OCI-LY3 (cell line): ENCODE measurements at regions not wholly inside any gene's neighbourhood (a gene's known extent, or its start where the extent isn't known, plus 50 kb on each side); places are given as distances from the start of the nearest gene placed in this dataset.

Experiments
- H2AFZ ChIP-seq: fragments of 200-600, 300-600 bp; shearing (Covaris generic); 2 replicates; pipeline ENCODE4 v1.6.0; 2014; ENCODE audit warnings: antibody characterized with exemption, low read depth, low read length
- H3K27ac ChIP-seq: fragments of 200-600, 300-600 bp; sonication (generic); 2 replicates; pipeline ENCODE4 v1.5.1; 2014; ENCODE audit warnings: mild to moderate bottlenecking, low read length, moderate library complexity, mixed read lengths
- H3K27me3 ChIP-seq: fragments of 200-600, 300-600 bp; sonication (generic); 2 replicates; pipeline ENCODE4 v1.6.1; 2014; ENCODE audit warnings: low read depth, low read length, mixed read lengths
- H3K36me3 ChIP-seq: fragments of 200-600, 300-600 bp; sonication (generic); replicated peaks from 2 replicates; pipeline ENCODE3; 2014; ENCODE audit warnings: low read depth, low read length, mixed read lengths
- H3K4me1 ChIP-seq: fragments of 300-600, 200-600 bp; sonication (generic); 2 replicates; pipeline ENCODE4 v1.6.1; 2014; ENCODE audit warnings: low read length, mixed read lengths
- H3K4me2 ChIP-seq: fragments of 200-600, 300-600 bp; sonication (generic); 2 replicates; pipeline ENCODE4 v1.6.1; 2014; ENCODE audit warnings: low read length, mixed read lengths
- H3K4me3 ChIP-seq: fragments of 300-600, 200-600 bp; sonication (generic); 2 replicates; pipeline ENCODE4 v1.5.1; 2014; ENCODE audit warnings: antibody characterized with exemption, mild to moderate bottlenecking, low read length, moderate library complexity
- H3K79me2 ChIP-seq: fragments of 300-600, 200-600 bp; shearing (Covaris generic); 2 replicates; pipeline ENCODE4 v1.6.1; 2014; ENCODE audit warnings: mild to moderate bottlenecking, low read length, mixed read lengths
- H3K9ac ChIP-seq: fragments of 300-600, 200-600 bp; shearing (Covaris generic); 2 replicates; pipeline ENCODE4 v1.6.0; 2014; ENCODE audit warnings: mild to moderate bottlenecking, low read length, moderate library complexity
- H3K9me3 ChIP-seq: fragments of 200-600, 300-600 bp; shearing (Covaris generic); 2 replicates; pipeline ENCODE4 v1.6.1; 2014; ENCODE audit warnings: low read length, mixed read lengths; ENCODE audit not compliant: insufficient read depth
- H4K20me1 ChIP-seq: fragments of 200-600, 300-600 bp; sonication (generic); 2 replicates; pipeline ENCODE4 v1.6.1; 2016; ENCODE audit warnings: low read length, mixed read lengths; ENCODE audit not compliant: insufficient read depth
- CTCF ChIP-seq: fragments of 200-600, 300-600 bp; sonication (generic); IDR thresholded peaks from 2 replicates; pipeline ENCODE4 v1.5.1; 2014; ENCODE audit warnings: antibody characterized with exemption, low read length, low read depth
- EZH2phosphoT487 ChIP-seq: fragments of 200-600 bp; shearing (Covaris generic); IDR thresholded peaks from 2 replicates; pipeline ENCODE4 v1.6.1; 2018; ENCODE audit warnings: antibody characterized with exemption, mixed run types, low read depth

DNA sequence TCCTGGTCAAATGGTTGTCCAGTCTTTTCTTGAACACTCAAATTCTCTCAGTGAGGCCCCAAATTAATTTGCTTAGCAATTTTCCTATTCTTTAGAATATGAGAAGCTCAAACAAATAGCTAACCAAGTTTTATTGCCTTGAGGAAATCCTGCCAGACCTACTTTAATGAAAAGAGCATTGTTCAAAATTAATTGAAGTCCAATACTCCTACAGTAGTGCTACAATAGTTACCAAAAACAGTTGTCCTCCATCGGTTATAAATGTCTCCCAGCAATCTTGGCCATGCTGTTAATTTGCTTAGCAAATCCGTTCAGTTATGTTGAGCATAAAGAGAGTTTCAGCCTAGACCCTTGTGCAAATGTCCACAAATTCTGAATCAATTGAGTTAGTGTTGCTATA is 112.9 kb downstream of the MAB21L3 start:
- H3K4me2 ChIP-seq = no peak overlapping the region
- H3K27me3 ChIP-seq = no peaks in the 10 kb centered on the region
- no peaks in the 10 kb centered on the region for H3K36me3 ChIP-seq
- peaks cover 34% of the 10 kb centered on the region for H3K4me1 ChIP-seq
- no peak for TF ChIP-seq CTCF
- no peak for TF ChIP-seq EZH2phosphoT487
- H3K79me2 ChIP-seq = no peaks in the 10 kb centered on the region
- H2AFZ ChIP-seq = no peak overlapping the region
- H3K9ac ChIP-seq = no peak overlapping the region
- no peak overlapping the region for H3K4me3 ChIP-seq
- H3K27ac ChIP-seq = peak overlapping the region; percentile 32; the same call in 1 of the 2 replicates
- H4K20me1 ChIP-seq = no peaks in the 10 kb centered on the region
- H3K9me3 ChIP-seq = no peaks in the 10 kb centered on the region

- H3K4me1 ChIP-seq = peaks cover 34% of the 10 kb centered on the region
- no peaks in the 10 kb centered on the region for H3K27me3 ChIP-seq
- H4K20me1 ChIP-seq = no peaks in the 10 kb centered on the region
- H3K9me3 ChIP-seq = no peaks in the 10 kb centered on the region
- H3K4me2 ChIP-seq = peak overlapping the region; percentile 3; the same call in 1 of the 2 replicates
- H3K36me3 ChIP-seq = no peaks in the 10 kb centered on the region
- H3K4me3 ChIP-seq = no peak overlapping the region
- no peaks in the 10 kb centered on the region for H3K79me2 ChIP-seq
- no peak overlapping the region for H3K9ac ChIP-seq
- peak overlapping the region; percentile 32; the same call in 1 of the 2 replicates for H3K27ac ChIP-seq
- H2AFZ ChIP-seq = no peak overlapping the region
- TF ChIP-seq CTCF = no peak
- no peak for TF ChIP-seq EZH2phosphoT487
These were observed 113.4 kb downstream of the MAB21L3 start for GRCh38 chr1:116224561-116224960.

DNA sequence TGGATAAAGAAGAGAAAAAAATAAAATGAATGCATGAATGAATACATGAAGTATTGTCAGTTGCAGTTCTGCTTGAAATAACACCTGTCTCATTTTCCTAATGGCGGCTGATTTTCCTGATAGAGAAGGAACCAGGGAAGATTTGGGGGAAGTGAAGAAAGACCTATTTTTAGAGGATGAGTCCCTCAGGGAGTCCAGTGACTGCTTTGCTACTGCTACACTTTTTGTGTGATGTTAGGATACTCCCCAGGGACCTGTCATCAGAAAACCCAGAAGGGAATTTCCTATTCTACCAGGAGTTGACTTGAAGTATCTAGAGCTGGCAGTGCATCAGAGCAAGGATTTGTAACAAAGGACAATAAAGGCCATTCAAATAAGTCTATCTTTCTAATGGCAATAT is 114.8 kb downstream of the MAB21L3 start:
- H3K9me3 ChIP-seq = no peaks in the 10 kb centered on the region
- H3K9ac ChIP-seq = no peak overlapping the region
- no peak overlapping the region for H3K4me3 ChIP-seq
- TF ChIP-seq EZH2phosphoT487 = no peak
- no peak for TF ChIP-seq CTCF
- peaks cover 34% of the 10 kb centered on the region for H3K4me1 ChIP-seq
- no peaks in the 10 kb centered on the region for H3K36me3 ChIP-seq
- peak overlapping the region; percentile 5; the same call in 1 of the 2 replicates for H3K4me2 ChIP-seq
- H3K79me2 ChIP-seq = no peaks in the 10 kb centered on the region
- no peak overlapping the region for H3K27ac ChIP-seq
- no peaks in the 10 kb centered on the region for H4K20me1 ChIP-seq
- no peak overlapping the region for H2AFZ ChIP-seq
- H3K27me3 ChIP-seq = no peaks in the 10 kb centered on the region; the same call in 1 of the 2 replicates

DNA sequence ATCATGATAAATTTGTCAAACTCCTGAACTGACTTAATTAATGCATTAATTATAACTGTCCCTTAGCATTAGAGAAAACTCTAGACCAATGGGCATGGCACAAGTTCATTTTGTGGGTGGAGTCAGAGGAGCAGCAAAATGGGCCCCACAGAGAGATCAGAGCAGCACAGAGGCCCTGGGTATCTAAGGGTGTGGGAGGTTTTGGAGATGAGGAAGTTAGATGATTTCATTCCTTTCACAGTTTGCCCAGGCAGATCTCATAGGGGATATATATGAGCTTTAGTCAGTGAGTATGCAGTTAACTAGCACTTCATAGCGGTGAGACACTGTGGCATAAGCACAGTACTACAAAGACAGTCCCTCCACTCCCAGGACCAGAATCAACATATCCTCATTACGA is 117.3 kb downstream of the MAB21L3 start:
- no peak overlapping the region for H3K27ac ChIP-seq
- TF ChIP-seq EZH2phosphoT487 (no peak), CTCF (no peak)
- H3K4me3 ChIP-seq = no peak overlapping the region
- H3K9me3 ChIP-seq = no peaks in the 10 kb centered on the region
- no peaks in the 10 kb centered on the region for H3K79me2 ChIP-seq
- no peaks in the 10 kb centered on the region for H4K20me1 ChIP-seq
- H2AFZ ChIP-seq = no peak overlapping the region
- no peaks in the 10 kb centered on the region for H3K36me3 ChIP-seq
- no peak overlapping the region for H3K4me2 ChIP-seq
- H3K9ac ChIP-seq = no peak overlapping the region
- no peaks in the 10 kb centered on the region; the same call in 1 of the 2 replicates for H3K27me3 ChIP-seq
- peaks cover 32% of the 10 kb centered on the region for H3K4me1 ChIP-seq
